HepG2 (cell line): ENCODE measurements at regions not wholly inside any gene's neighbourhood (a gene's known extent, or its start where the extent isn't known, plus 50 kb on each side); places are given as distances from the start of the nearest gene placed in this dataset.
A peak's percentile ranks its signal among the peaks of the same experiment; 100 is the strongest.

Experiments
- AKNA ChIP-seq: sonication (generic); formaldehyde crosslinking; IDR thresholded peaks from 2 replicates; pipeline ENCODE4 v1.4.0; 2020; ENCODE audit warnings: missing genetic modification reagents, borderline replicate concordance
- BRF2 ChIP-seq: sonication (generic); formaldehyde crosslinking; IDR thresholded peaks from 2 replicates; pipeline ENCODE4 v1.8.1; 2022; ENCODE audit warnings: mild to moderate bottlenecking, missing genetic modification reagents
- SNAI1 ChIP-seq: sonication (generic); formaldehyde crosslinking; IDR thresholded peaks from 2 replicates; pipeline ENCODE4 v1.5.0; 2020; ENCODE audit warnings: mild to moderate bottlenecking, missing genetic modification reagents, borderline replicate concordance
- SNRNP70 ChIP-seq: fragments of 200-400 bp; formaldehyde crosslinking; IDR thresholded peaks from 2 replicates; pipeline ENCODE4 v1.6.1; 2017; ENCODE audit warnings: mild to moderate bottlenecking, low read depth, low read length, moderate library complexity
- THRA ChIP-seq: sonication (generic); formaldehyde crosslinking; IDR thresholded peaks from 2 replicates; pipeline ENCODE4 v1.4.0; 2020; ENCODE audit warnings: missing genetic modification reagents, borderline replicate concordance
- TSC22D2 ChIP-seq: sonication (generic); formaldehyde crosslinking; IDR thresholded peaks from 2 replicates; pipeline ENCODE4 v1.5.1; 2020; ENCODE audit warnings: missing genetic modification reagents, mild to moderate bottlenecking, borderline replicate concordance
- ZBTB20 ChIP-seq: sonication (generic); formaldehyde crosslinking; IDR thresholded peaks from 2 replicates; pipeline ENCODE4 v1.8.1; 2023; ENCODE audit warnings: missing genetic modification reagents, low read depth, mild to moderate bottlenecking, borderline replicate concordance
- ZBTB44 ChIP-seq: sonication (generic); formaldehyde crosslinking; IDR thresholded peaks from 2 replicates; pipeline ENCODE4 v1.4.0; 2020; ENCODE audit warnings: missing genetic modification reagents
- ZMYM3 ChIP-seq: sonication (generic); formaldehyde crosslinking; IDR thresholded peaks from 2 replicates; pipeline ENCODE4 v1.5.1; 2020; ENCODE audit warnings: mild to moderate bottlenecking, missing genetic modification reagents
- ZNF142 ChIP-seq: sonication (generic); formaldehyde crosslinking; IDR thresholded peaks from 2 replicates; pipeline ENCODE4 v1.4.0; 2020; ENCODE audit warnings: missing genetic modification reagents
- ZNF639 ChIP-seq: conservative IDR thresholded peaks from 2 replicates; pipeline ENCODE4 v1.6.1; 2018; ENCODE audit warnings: missing genetic modification reagents

- TF ChIP-seq ZNF639 (CRISPR knock-in tag) (no peak), THRA (CRISPR knock-in tag) (no peak), ZBTB44 (CRISPR knock-in tag) (no peak), ZMYM3 (CRISPR knock-in tag) (peak; percentile 59; the same call in 1 of the 2 replicates), ZBTB20 (CRISPR knock-in tag) (0 out of 2 replicates have a peak, but pooled peaks have one; percentile 48), SNRNP70 (no peak), AKNA (CRISPR knock-in tag) (no peak), TSC22D2 (no peak), ZNF142 (CRISPR knock-in tag) (no peak), SNAI1 (CRISPR knock-in tag) (no peak), BRF2 (CRISPR knock-in tag) (0 out of 2 replicates have a peak, but pooled peaks have one; percentile 38)
Observed at GRCh38 chr7:65269150-65269856, 104.4 kb upstream of the ZNF92 start (continued).
